Endothelial cell of umbilical vein (primary cell): ENCODE measurements at regions not wholly inside any gene's neighbourhood (a gene's known extent, or its start where the extent isn't known, plus 50 kb on each side); places are given as distances from the start of the nearest gene placed in this dataset.

Experiments used
- BruUV-seq: library from RNA; stranded (reverse); fragments of 400-500 nt; replicated peaks from 2 replicates; lab custom pipeline; 2021; lab: Mats Ljungman, UMichigan
- CTCF ChIA-PET: fragments of 300-600, 350-600 bp; sonication (Branson Sonifier 250); formaldehyde crosslinking; loops from one replicate; lab custom pipeline; 2021; ENCODE audit warnings: antibody characterized with exemption, inconsistent platforms; lab: Charles Lee
- POLR2A ChIA-PET: fragments of 300-600, 350-600 bp; sonication (Branson Sonifier 250); formaldehyde crosslinking; loops from one replicate; lab custom pipeline; 2021; ENCODE audit warnings: antibody characterized with exemption, inconsistent platforms; lab: Charles Lee
- DNase-seq: peaks from one replicate; pipeline ENCODE4 v3.0.0-alpha.2; 2011; ENCODE audit warnings: low read depth, low spot score
- FAIRE-seq: peaks from 2 replicates; lab custom pipeline; 2011; peaks lifted over from hg19 to GRCh38; lab: Jason Lieb, UNC
- H2AFZ ChIP-seq: 2 replicates; pipeline ENCODE4 v1.6.0; 2012; ENCODE audit warnings: low read depth, low read length, control low read depth, inconsistent platforms
- H3K27ac ChIP-seq: 2 replicates; pipeline ENCODE4 v1.5.1; 2011; ENCODE audit warnings: low read depth, mild to moderate bottlenecking, control low read depth, low read length, moderate library complexity; ENCODE audit not compliant: insufficient read depth
- H3K27me3 ChIP-seq, 2 experiments: 2 replicates each; pipeline versions ENCODE4 v1.6.0 to v1.6.1; 2011; ENCODE audit warnings: low read length in 2 of 2, mixed read lengths in 1 of 2; ENCODE audit not compliant: control insufficient read depth in 2 of 2, insufficient read depth in 2 of 2
- H3K36me3 ChIP-seq, 2 experiments: 2 replicates in 1 of 2; 3 replicates in 1 of 2; pipeline ENCODE4 v1.5.1; 2011; ENCODE audit warnings: low read length in 2 of 2, mild to moderate bottlenecking in 1 of 2, moderate library complexity in 1 of 2; ENCODE audit not compliant: control insufficient read depth in 2 of 2, insufficient read depth in 2 of 2; ENCODE audit errors: extremely low read depth in 1 of 2
- H3K4me1 ChIP-seq: 3 replicates; pipeline ENCODE4 v1.5.1; 2011; ENCODE audit warnings: mild to moderate bottlenecking, low read length; ENCODE audit not compliant: control insufficient read depth, insufficient read depth; ENCODE audit errors: extremely low read depth
- H3K4me2 ChIP-seq: 2 replicates; pipeline ENCODE4 v1.6.1; 2011; ENCODE audit warnings: low read length, control low read depth, mixed read lengths; ENCODE audit not compliant: insufficient read depth
- H3K4me3 ChIP-seq, 3 experiments: fragments of 200-600 bp in 1 of 3; sonication (generic), shearing (Covaris generic) in 1 of 3; replicated peaks in 1 of 3; 2 replicates each; pipeline ENCODE4 v1.5.1; 2011 to 2016; ENCODE audit warnings: control low read depth in 3 of 3, low read length in 3 of 3, mild to moderate bottlenecking in 2 of 3, inconsistent platforms in 1 of 3, low read depth in 1 of 3, moderate library complexity in 1 of 3; ENCODE audit not compliant: insufficient read depth in 1 of 3
- H3K79me2 ChIP-seq: 2 replicates; pipeline ENCODE4 v1.6.0; 2012; ENCODE audit warnings: low read length, inconsistent platforms; ENCODE audit not compliant: control insufficient read depth, insufficient read depth
- H3K9ac ChIP-seq: replicated peaks from 2 replicates; pipeline ENCODE3; 2011; ENCODE audit warnings: low read length, control low read depth; ENCODE audit not compliant: insufficient read depth; ENCODE audit errors: extremely low read depth
- H3K9me1 ChIP-seq: replicated peaks from 3 replicates; pipeline ENCODE4 v1.6.0; 2011; ENCODE audit warnings: mild to moderate bottlenecking, low read length; ENCODE audit not compliant: control insufficient read depth, insufficient read depth; ENCODE audit errors: extremely low read depth
- H3K9me3 ChIP-seq: replicated peaks from 2 replicates; pipeline ENCODE4 v1.5.1; 2012; ENCODE audit warnings: low read length, inconsistent platforms; ENCODE audit not compliant: control insufficient read depth, insufficient read depth
- H4K20me1 ChIP-seq: replicated peaks from 2 replicates; pipeline ENCODE3; 2011; ENCODE audit warnings: mild to moderate bottlenecking, low read length; ENCODE audit not compliant: control insufficient read depth, insufficient read depth; ENCODE audit errors: extremely low read depth
- EZH2 ChIP-seq: IDR thresholded peaks from 2 replicates; pipeline ENCODE4 v1.6.1; 2012; ENCODE audit warnings: borderline replicate concordance, low read depth, mild to moderate bottlenecking, moderate library complexity, low read length, inconsistent platforms; ENCODE audit not compliant: severe bottlenecking
- FOS ChIP-seq: IDR thresholded peaks from 2 replicates; pipeline ENCODE4 v1.6.1; 2011; ENCODE audit warnings: mild to moderate bottlenecking, low read length, moderate library complexity, borderline replicate concordance; ENCODE audit not compliant: insufficient read depth
- GATA2 ChIP-seq: IDR thresholded peaks from 2 replicates; pipeline ENCODE4 v1.7.0; 2011; ENCODE audit warnings: low read depth, mild to moderate bottlenecking, moderate library complexity, mixed read lengths, low read length; ENCODE audit not compliant: insufficient read length, insufficient read depth
- JUN ChIP-seq: IDR thresholded peaks from 2 replicates; pipeline ENCODE4 v1.6.1; 2011; ENCODE audit warnings: borderline replicate concordance, low read depth; ENCODE audit not compliant: insufficient read length, insufficient read depth
- MYC ChIP-seq: IDR thresholded peaks from one replicate; pipeline ENCODE4 v1.6.1; 2011; ENCODE audit warnings: mild to moderate bottlenecking, low read depth, low read length
- POLR2A ChIP-seq: IDR thresholded peaks from 2 replicates; pipeline ENCODE4 v1.6.1; 2012; ENCODE audit warnings: low read depth, mild to moderate bottlenecking, control low read depth, low read length
- POLR2AphosphoS5 ChIP-seq: IDR thresholded peaks from 2 replicates; pipeline ENCODE4 v1.6.1; 2012; ENCODE audit warnings: low read depth, mild to moderate bottlenecking, control low read depth, low read length, moderate library complexity; ENCODE audit not compliant: insufficient read depth
- dilution Hi-C: fragments of 300-500 bp; cut with MboI; formaldehyde crosslinking; loops from one replicate; pipeline ENCODE4 v1.15.0; 2019; ENCODE audit warnings: low sequenced_read_pairs; ENCODE audit not compliant: extremely low pct_ligation_motif_present
- intact Hi-C: fragments of 100-400 bp; cut with micrococcal nuclease; formaldehyde crosslinking; loops from one replicate; pipeline ENCODE4 v1.10.0; 2022
- TF ChIP-seq, protein P1 (sequence below), 2 donors: IDR thresholded peaks; 1 replicate in 1 of 2; 2 replicates in 1 of 2; pipeline ENCODE4 v1.5.1; 2011; ENCODE audit warnings: low read length in 2 of 2, mild to moderate bottlenecking in 2 of 2, moderate library complexity in 2 of 2, control low read depth in 1 of 2, inconsistent platforms in 1 of 2, low read depth in 1 of 2; ENCODE audit not compliant: insufficient read depth in 1 of 2; ENCODE audit errors: extremely low read depth in 1 of 2
- TF ChIP-seq, protein P2 (sequence below): IDR thresholded peaks from 2 replicates; pipeline ENCODE4 v1.6.1; 2011; ENCODE audit not compliant: insufficient read depth, insufficient read length

- Histone ChIP-seq H3K9me1 (no peaks in the 10 kb centered on the region), H3K4me1 (no peaks in the 10 kb centered on the region), H2AFZ (no peak overlapping the region), H3K4me3 (no peak overlapping the region), H4K20me1 (no peaks in the 10 kb centered on the region), H3K9ac (no peak overlapping the region), H3K9me3 (no peaks in the 10 kb centered on the region), H3K27me3 (peaks cover 0 to 5% of the 10 kb centered on the region in 2 experiments), H3K27ac (no peak overlapping the region), H3K79me2 (no peaks in the 10 kb centered on the region), H3K36me3 (no peaks in the 10 kb centered on the region), H3K4me2 (no peak overlapping the region)
- POLR2A ChIA-PET: no interaction called here
- dilution Hi-C loops (no loop called here), intact Hi-C loops (no loop called here)
- BruUV-seq: no TSS peak
- CTCF ChIA-PET: no interaction called here
- TF ChIP-seq GATA2 (no peak), MYC (no peak), POLR2A (no peak), JUN (no peak), EZH2 (no peak), POLR2AphosphoS5 (no peak), FOS (no peak)
- TF ChIP-seq, protein P1, sequence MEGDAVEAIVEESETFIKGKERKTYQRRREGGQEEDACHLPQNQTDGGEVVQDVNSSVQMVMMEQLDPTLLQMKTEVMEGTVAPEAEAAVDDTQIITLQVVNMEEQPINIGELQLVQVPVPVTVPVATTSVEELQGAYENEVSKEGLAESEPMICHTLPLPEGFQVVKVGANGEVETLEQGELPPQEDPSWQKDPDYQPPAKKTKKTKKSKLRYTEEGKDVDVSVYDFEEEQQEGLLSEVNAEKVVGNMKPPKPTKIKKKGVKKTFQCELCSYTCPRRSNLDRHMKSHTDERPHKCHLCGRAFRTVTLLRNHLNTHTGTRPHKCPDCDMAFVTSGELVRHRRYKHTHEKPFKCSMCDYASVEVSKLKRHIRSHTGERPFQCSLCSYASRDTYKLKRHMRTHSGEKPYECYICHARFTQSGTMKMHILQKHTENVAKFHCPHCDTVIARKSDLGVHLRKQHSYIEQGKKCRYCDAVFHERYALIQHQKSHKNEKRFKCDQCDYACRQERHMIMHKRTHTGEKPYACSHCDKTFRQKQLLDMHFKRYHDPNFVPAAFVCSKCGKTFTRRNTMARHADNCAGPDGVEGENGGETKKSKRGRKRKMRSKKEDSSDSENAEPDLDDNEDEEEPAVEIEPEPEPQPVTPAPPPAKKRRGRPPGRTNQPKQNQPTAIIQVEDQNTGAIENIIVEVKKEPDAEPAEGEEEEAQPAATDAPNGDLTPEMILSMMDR (IDR thresholded peaks at IDR 0.05; ENCODE audit: extremely low read depth in 1 of 2, insufficient read depth in 1 of 2, low read depth in 1 of 2, low read length in 2 of 2): no peak
- TF ChIP-seq, protein P2, sequence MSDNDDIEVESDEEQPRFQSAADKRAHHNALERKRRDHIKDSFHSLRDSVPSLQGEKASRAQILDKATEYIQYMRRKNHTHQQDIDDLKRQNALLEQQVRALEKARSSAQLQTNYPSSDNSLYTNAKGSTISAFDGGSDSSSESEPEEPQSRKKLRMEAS: no peak
- DNase-seq (no peak), FAIRE-seq (no peak)
Observed at GRCh38 chr14:62064751-62065323, 302.6 kb downstream of the SNAPC1 start.
